OCI-LY3 (cell line): ENCODE measurements at regions not wholly inside any gene's neighbourhood (a gene's known extent, or its start where the extent isn't known, plus 50 kb on each side); places are given as distances from the start of the nearest gene placed in this dataset.
"Not testable (repeated sequence)": the region's sequence is repeated elsewhere in the genome, so short reads cannot be mapped to it uniquely, and the experiment has no call there.

Experiments
- H2AFZ ChIP-seq: fragments of 200-600, 300-600 bp; shearing (Covaris generic); 2 replicates; pipeline ENCODE4 v1.6.0; 2014; ENCODE audit warnings: antibody characterized with exemption, low read depth, low read length
- H3K27ac ChIP-seq: fragments of 200-600, 300-600 bp; sonication (generic); 2 replicates; pipeline ENCODE4 v1.5.1; 2014; ENCODE audit warnings: mild to moderate bottlenecking, low read length, moderate library complexity, mixed read lengths
- H3K27me3 ChIP-seq: fragments of 200-600, 300-600 bp; sonication (generic); 2 replicates; pipeline ENCODE4 v1.6.1; 2014; ENCODE audit warnings: low read depth, low read length, mixed read lengths
- H3K36me3 ChIP-seq: fragments of 200-600, 300-600 bp; sonication (generic); replicated peaks from 2 replicates; pipeline ENCODE3; 2014; ENCODE audit warnings: low read depth, low read length, mixed read lengths
- H3K4me1 ChIP-seq: fragments of 300-600, 200-600 bp; sonication (generic); 2 replicates; pipeline ENCODE4 v1.6.1; 2014; ENCODE audit warnings: low read length, mixed read lengths
- H3K4me2 ChIP-seq: fragments of 200-600, 300-600 bp; sonication (generic); 2 replicates; pipeline ENCODE4 v1.6.1; 2014; ENCODE audit warnings: low read length, mixed read lengths
- H3K4me3 ChIP-seq: fragments of 300-600, 200-600 bp; sonication (generic); 2 replicates; pipeline ENCODE4 v1.5.1; 2014; ENCODE audit warnings: antibody characterized with exemption, mild to moderate bottlenecking, low read length, moderate library complexity
- H3K79me2 ChIP-seq: fragments of 300-600, 200-600 bp; shearing (Covaris generic); 2 replicates; pipeline ENCODE4 v1.6.1; 2014; ENCODE audit warnings: mild to moderate bottlenecking, low read length, mixed read lengths
- H3K9ac ChIP-seq: fragments of 300-600, 200-600 bp; shearing (Covaris generic); 2 replicates; pipeline ENCODE4 v1.6.0; 2014; ENCODE audit warnings: mild to moderate bottlenecking, low read length, moderate library complexity
- H3K9me3 ChIP-seq: fragments of 200-600, 300-600 bp; shearing (Covaris generic); 2 replicates; pipeline ENCODE4 v1.6.1; 2014; ENCODE audit warnings: low read length, mixed read lengths; ENCODE audit not compliant: insufficient read depth
- H4K20me1 ChIP-seq: fragments of 200-600, 300-600 bp; sonication (generic); 2 replicates; pipeline ENCODE4 v1.6.1; 2016; ENCODE audit warnings: low read length, mixed read lengths; ENCODE audit not compliant: insufficient read depth
- EZH2phosphoT487 ChIP-seq: fragments of 200-600 bp; shearing (Covaris generic); IDR thresholded peaks from 2 replicates; pipeline ENCODE4 v1.6.1; 2018; ENCODE audit warnings: antibody characterized with exemption, mixed run types, low read depth
- TF ChIP-seq, protein P1 (sequence below): fragments of 200-600, 300-600 bp; sonication (generic); IDR thresholded peaks from 2 replicates; pipeline ENCODE4 v1.5.1; 2014; ENCODE audit warnings: antibody characterized with exemption, low read length, low read depth

DNA sequence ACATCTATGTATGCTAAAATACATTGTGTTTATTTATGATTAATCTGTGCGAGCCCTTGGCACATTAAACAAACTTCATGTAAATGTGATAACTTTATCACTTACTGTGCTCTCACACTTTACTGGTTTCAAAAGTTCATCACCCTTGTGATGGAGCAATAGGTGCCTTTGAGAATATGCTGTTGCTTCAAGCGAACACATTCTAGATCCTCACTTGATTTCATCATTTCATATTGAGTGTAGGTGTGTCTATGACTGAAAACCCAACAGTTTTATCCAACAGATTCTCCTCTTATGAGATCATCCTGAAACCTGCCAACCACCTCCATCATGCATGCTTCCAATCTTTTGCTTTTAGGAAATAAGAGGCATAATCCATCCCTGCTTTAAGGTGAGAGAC lies 854.4 kb downstream of the TMEM121 start:
- no peak for TF ChIP-seq EZH2phosphoT487
- TF ChIP-seq, protein P1, sequence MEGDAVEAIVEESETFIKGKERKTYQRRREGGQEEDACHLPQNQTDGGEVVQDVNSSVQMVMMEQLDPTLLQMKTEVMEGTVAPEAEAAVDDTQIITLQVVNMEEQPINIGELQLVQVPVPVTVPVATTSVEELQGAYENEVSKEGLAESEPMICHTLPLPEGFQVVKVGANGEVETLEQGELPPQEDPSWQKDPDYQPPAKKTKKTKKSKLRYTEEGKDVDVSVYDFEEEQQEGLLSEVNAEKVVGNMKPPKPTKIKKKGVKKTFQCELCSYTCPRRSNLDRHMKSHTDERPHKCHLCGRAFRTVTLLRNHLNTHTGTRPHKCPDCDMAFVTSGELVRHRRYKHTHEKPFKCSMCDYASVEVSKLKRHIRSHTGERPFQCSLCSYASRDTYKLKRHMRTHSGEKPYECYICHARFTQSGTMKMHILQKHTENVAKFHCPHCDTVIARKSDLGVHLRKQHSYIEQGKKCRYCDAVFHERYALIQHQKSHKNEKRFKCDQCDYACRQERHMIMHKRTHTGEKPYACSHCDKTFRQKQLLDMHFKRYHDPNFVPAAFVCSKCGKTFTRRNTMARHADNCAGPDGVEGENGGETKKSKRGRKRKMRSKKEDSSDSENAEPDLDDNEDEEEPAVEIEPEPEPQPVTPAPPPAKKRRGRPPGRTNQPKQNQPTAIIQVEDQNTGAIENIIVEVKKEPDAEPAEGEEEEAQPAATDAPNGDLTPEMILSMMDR: no peak
- peaks cover 7% of the 10 kb centered on the region; the same call in 1 of the 2 replicates for H3K4me1 ChIP-seq
- H3K79me2 ChIP-seq: no peaks in the 10 kb centered on the region
- H3K36me3 ChIP-seq: no peaks in the 10 kb centered on the region
- H2AFZ ChIP-seq: no peak overlapping the region
- H3K27me3 ChIP-seq: peaks cover 38% of the 10 kb centered on the region
- no peak overlapping the region for H3K9ac ChIP-seq
- H3K9me3 ChIP-seq: no peaks in the 10 kb centered on the region
- H3K4me3 ChIP-seq: no peak overlapping the region
- no peak overlapping the region for H3K27ac ChIP-seq
- H3K4me2 ChIP-seq: no peak overlapping the region
- no peaks in the 10 kb centered on the region for H4K20me1 ChIP-seq

DNA sequence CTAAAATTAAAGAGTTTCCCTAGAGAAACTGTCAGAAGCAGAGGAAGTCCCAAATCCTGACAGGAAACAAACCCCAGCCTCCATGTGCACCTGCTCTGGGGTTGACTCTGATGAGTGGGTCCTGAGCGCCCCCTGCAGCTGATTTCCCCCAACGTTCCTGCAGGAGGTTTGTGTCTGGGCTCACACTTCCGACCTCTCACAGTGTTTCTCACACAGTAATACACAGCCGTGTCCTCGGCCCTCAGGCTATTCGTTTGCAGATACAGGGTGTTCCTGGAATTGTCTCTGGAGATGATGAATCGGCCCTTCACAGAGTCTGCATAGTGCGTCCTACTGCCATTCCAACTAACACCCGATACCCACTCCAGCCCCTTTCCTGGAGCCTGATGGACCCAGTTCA lies 862.8 kb downstream of the TMEM121 start:
- not testable (repeated sequence) for H3K36me3 ChIP-seq, H2AFZ ChIP-seq, H3K9me3 ChIP-seq, H3K9ac ChIP-seq, H3K27ac ChIP-seq, H4K20me1 ChIP-seq, H3K4me3 ChIP-seq, H3K79me2 ChIP-seq, H3K4me1 ChIP-seq
- peaks cover 14% of the 10 kb centered on the region; the same call in 1 of the 2 replicates for H3K27me3 ChIP-seq
- TF ChIP-seq, protein P1: peak; percentile 41; the same call in 1 of the 2 replicates
- peak overlapping the region; percentile 34; the same call in 1 of the 2 replicates for H3K4me2 ChIP-seq

- H3K27ac ChIP-seq: no peak overlapping the region
- H2AFZ ChIP-seq: no peak overlapping the region
- no peak overlapping the region for H3K4me2 ChIP-seq
- H3K9me3 ChIP-seq: no peaks in the 10 kb centered on the region
- no peak overlapping the region for H3K9ac ChIP-seq
- H3K27me3 ChIP-seq: peaks cover 18% of the 10 kb centered on the region
- no peaks in the 10 kb centered on the region for H3K4me1 ChIP-seq
- no peaks in the 10 kb centered on the region for H4K20me1 ChIP-seq
- no peak overlapping the region for H3K4me3 ChIP-seq
- H3K79me2 ChIP-seq: no peaks in the 10 kb centered on the region
- TF ChIP-seq EZH2phosphoT487: no peak
- TF ChIP-seq, protein P1: no peak
- H3K36me3 ChIP-seq: no peaks in the 10 kb centered on the region
Observed at GRCh38 chr14:106390401-106390800, 864.0 kb downstream of the TMEM121 start.

DNA sequence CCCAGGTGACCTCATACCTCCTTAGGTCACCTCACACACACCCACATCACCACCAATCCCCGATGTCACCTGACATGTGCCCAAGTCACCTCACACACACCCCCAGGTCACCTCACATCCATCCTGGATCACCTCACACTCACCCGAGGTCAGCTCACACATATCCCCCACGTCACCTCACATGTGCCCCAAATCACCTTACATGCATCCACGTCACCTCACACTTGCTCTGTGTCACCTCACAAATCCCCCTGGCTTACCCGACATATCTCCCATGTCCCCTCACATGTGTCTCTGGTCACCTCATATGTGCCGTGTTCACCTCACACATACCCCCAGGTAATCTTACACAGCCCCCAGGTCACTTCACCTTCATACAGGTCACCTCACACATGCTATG lies 864.6 kb downstream of the TMEM121 start:
- no peak overlapping the region for H3K9ac ChIP-seq
- no peak for TF ChIP-seq EZH2phosphoT487
- TF ChIP-seq, protein P1: no peak
- H3K79me2 ChIP-seq: no peaks in the 10 kb centered on the region
- peaks cover 22% of the 10 kb centered on the region for H3K27me3 ChIP-seq
- H3K4me3 ChIP-seq: no peak overlapping the region
- no peak overlapping the region for H3K27ac ChIP-seq
- H4K20me1 ChIP-seq: no peaks in the 10 kb centered on the region
- no peak overlapping the region for H2AFZ ChIP-seq
- no peaks in the 10 kb centered on the region for H3K36me3 ChIP-seq
- H3K4me2 ChIP-seq: no peak overlapping the region
- H3K4me1 ChIP-seq: no peaks in the 10 kb centered on the region
- no peaks in the 10 kb centered on the region for H3K9me3 ChIP-seq
